WI38 (cell line): ENCODE measurements at regions not wholly inside any gene's neighbourhood (a gene's known extent, or its start where the extent isn't known, plus 50 kb on each side); places are given as distances from the start of the nearest gene placed in this dataset.
"Not testable (repeated sequence)": the region's sequence is repeated elsewhere in the genome, so short reads cannot be mapped to it uniquely, and the experiment has no call there.

Source experiments
- H3K4me3 ChIP-seq: 2 replicates; pipeline ENCODE4 v1.5.1; 2011; ENCODE audit warnings: low read depth, mild to moderate bottlenecking, control low read depth, low read length
- TF ChIP-seq, protein P1 (sequence below): IDR thresholded peaks from 2 replicates; pipeline ENCODE4 v1.5.1; 2012; ENCODE audit warnings: low read depth, mild to moderate bottlenecking, control low read depth, low read length

- TF ChIP-seq, protein P1, sequence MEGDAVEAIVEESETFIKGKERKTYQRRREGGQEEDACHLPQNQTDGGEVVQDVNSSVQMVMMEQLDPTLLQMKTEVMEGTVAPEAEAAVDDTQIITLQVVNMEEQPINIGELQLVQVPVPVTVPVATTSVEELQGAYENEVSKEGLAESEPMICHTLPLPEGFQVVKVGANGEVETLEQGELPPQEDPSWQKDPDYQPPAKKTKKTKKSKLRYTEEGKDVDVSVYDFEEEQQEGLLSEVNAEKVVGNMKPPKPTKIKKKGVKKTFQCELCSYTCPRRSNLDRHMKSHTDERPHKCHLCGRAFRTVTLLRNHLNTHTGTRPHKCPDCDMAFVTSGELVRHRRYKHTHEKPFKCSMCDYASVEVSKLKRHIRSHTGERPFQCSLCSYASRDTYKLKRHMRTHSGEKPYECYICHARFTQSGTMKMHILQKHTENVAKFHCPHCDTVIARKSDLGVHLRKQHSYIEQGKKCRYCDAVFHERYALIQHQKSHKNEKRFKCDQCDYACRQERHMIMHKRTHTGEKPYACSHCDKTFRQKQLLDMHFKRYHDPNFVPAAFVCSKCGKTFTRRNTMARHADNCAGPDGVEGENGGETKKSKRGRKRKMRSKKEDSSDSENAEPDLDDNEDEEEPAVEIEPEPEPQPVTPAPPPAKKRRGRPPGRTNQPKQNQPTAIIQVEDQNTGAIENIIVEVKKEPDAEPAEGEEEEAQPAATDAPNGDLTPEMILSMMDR, result no peak
- H3K4me3 ChIP-seq, result no peak overlapping the region
These were observed 361.7 kb upstream of the FAT1 start for GRCh38 chr4:187085339-187085738.

- no peak overlapping the region for H3K4me3 ChIP-seq
- TF ChIP-seq, protein P1, result no peak
These were observed 362.5 kb upstream of the FAT1 start for GRCh38 chr4:187086151-187086550.

GRCh38 chr4:187088070-187088799 lies 364.6 kb upstream of the FAT1 start:
- TF ChIP-seq, protein P1, result no peak
- no peak overlapping the region for H3K4me3 ChIP-seq

DNA sequence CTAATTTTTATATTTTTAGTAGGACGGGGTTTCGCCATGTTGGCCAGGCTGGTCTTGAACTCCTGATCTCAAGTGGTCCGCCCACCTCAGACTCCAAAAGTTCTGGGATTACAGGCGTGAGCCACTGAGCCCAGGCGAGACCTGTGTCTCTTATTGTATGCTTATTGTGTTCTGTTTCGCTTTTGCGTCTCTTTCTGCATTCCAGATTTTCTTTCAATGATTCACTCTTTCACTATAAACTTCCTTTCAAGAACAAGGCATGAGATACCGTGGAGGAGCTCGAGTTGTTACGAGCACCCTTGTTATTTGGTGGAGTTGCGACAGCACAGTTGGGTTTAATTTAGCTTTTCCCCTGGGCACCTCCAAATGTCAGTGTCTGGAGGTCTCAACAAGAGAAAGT lies 366.7 kb upstream of the FAT1 start:
- TF ChIP-seq, protein P1, result no peak
- H3K4me3 ChIP-seq, result no peak overlapping the region; the same call in 1 of the 2 replicates

GRCh38 chr4:187090832-187091231 lies 367.2 kb upstream of the FAT1 start:
- not testable (repeated sequence) for H3K4me3 ChIP-seq

- no peak overlapping the region for H3K4me3 ChIP-seq
- TF ChIP-seq, protein P1, result no peak
These were observed 370.5 kb upstream of the FAT1 start for GRCh38 chr4:187094144-187094543.

DNA sequence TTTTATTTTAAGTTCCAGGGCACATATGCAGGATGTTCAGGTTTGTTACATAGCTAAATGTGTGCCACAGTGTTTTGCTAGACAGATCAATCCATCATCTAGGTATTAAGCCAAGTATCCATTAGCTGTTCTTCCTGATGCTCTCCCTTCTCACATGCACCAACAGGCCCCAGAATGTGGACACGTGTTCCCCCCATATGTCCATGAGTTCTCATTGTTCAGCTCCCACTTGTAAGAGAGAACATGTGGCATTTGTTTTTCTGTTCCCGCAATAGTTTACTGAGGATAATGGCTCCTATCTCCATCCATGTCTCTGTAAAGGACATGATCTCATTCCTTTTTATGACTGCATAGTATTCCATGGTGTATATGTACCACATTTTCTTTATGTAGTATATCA lies 374.8 kb upstream of the FAT1 start:
- TF ChIP-seq, protein P1, result no peak
- no peak overlapping the region for H3K4me3 ChIP-seq

- H3K4me3 ChIP-seq, result no peak overlapping the region
- TF ChIP-seq, protein P1, result no peak
These were observed 379.7 kb upstream of the FAT1 start for GRCh38 chr4:187103351-187103750.
